ENCODE measurements at regions not wholly inside any gene's neighbourhood (a gene's known extent, or its start where the extent isn't known, plus 50 kb on each side); places are given as distances from the start of the nearest gene placed in this dataset.

GRCh38 chr2:145744541-145745386, 1224.8 kb upstream of the ZEB2 start:
- TF ChIP-seq, protein P1, sequence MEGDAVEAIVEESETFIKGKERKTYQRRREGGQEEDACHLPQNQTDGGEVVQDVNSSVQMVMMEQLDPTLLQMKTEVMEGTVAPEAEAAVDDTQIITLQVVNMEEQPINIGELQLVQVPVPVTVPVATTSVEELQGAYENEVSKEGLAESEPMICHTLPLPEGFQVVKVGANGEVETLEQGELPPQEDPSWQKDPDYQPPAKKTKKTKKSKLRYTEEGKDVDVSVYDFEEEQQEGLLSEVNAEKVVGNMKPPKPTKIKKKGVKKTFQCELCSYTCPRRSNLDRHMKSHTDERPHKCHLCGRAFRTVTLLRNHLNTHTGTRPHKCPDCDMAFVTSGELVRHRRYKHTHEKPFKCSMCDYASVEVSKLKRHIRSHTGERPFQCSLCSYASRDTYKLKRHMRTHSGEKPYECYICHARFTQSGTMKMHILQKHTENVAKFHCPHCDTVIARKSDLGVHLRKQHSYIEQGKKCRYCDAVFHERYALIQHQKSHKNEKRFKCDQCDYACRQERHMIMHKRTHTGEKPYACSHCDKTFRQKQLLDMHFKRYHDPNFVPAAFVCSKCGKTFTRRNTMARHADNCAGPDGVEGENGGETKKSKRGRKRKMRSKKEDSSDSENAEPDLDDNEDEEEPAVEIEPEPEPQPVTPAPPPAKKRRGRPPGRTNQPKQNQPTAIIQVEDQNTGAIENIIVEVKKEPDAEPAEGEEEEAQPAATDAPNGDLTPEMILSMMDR (IDR thresholded peaks at IDR 0.05; ENCODE audit: low read depth, low read length, missing control alignments), result no peak
- no peak for DNase-seq (ENCODE audit: extremely low read depth, low read depth)

GRCh38 chr2:145743011-145743410, 1223.1 kb upstream of the ZEB2 start:
- TF ChIP-seq, protein P1 (IDR thresholded peaks at IDR 0.05; ENCODE audit: low read depth, low read length, missing control alignments), result no peak
- no peak overlapping the region for H3K4me3 ChIP-seq (replicated peaks; ENCODE audit: low read depth, low read length)
- DNase-seq (ENCODE audit: extremely low read depth, low read depth), result no peak

More at GRCh38 chr2:145744541-145745386, 1224.8 kb upstream of the ZEB2 start:
- H3K4me3 ChIP-seq (replicated peaks; ENCODE audit: low read depth, low read length), result no peak overlapping the region

- TF ChIP-seq, protein P1 (IDR thresholded peaks at IDR 0.05; ENCODE audit: low read depth, low read length, missing control alignments), result no peak
- no peak overlapping the region for H3K4me3 ChIP-seq (replicated peaks; ENCODE audit: low read depth, low read length)
- no peak for DNase-seq (ENCODE audit: extremely low read depth, low read depth)
Measured at GRCh38 chr2:145741636-145742035, 1221.7 kb upstream of the ZEB2 start.

- TF ChIP-seq, protein P1 (IDR thresholded peaks at IDR 0.05; ENCODE audit: low read depth, low read length, missing control alignments), result no peak
- DNase-seq (ENCODE audit: extremely low read depth, low read depth), result no peak
- no peak overlapping the region for H3K4me3 ChIP-seq (replicated peaks; ENCODE audit: low read depth, low read length)
Measured at GRCh38 chr2:145741181-145741580, 1221.3 kb upstream of the ZEB2 start.

DNA sequence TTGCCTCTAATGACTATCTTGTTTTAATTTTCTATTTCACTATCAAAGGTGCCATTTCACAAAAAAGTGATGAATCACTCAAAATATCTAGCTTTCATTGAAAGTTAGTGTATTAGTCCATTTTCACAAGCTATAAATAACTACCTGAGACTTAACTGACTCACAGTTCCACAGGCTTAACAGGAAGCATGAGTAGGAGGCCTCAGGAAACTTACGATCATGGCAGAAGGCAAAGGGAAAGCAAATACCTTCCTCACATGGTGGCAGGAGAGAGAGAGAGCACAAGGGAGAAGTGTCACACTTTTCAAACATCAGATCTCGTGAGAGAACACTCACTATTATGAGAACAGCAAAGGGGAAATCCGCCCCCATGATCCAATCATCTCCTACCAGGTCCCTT, 1220.4 kb upstream of the ZEB2 start:
- TF ChIP-seq, protein P1 (IDR thresholded peaks at IDR 0.05; ENCODE audit: low read depth, low read length, missing control alignments), result no peak
- DNase-seq (ENCODE audit: extremely low read depth, low read depth), result no peak
- no peak overlapping the region for H3K4me3 ChIP-seq (replicated peaks; ENCODE audit: low read depth, low read length)

DNA sequence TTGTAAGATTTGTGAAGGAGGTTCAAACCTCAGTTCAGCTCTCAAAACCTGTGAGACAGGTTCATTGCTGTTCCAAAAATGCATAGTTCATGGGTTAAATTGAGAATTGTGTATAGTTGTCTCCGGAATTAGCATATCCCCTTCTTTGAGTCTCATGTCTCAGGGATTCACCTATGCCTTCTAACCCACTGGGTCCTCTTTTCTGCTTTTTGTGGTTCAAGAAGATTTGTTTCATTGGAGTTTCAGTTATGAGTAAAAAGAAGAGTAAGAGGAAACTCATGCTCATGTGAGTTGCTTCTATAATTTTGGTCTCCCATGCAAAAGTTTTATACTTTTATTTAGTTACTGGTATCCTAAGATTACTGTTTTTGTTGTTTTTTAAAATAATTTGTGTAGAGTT, 1219.8 kb upstream of the ZEB2 start:
- TF ChIP-seq, protein P1 (IDR thresholded peaks at IDR 0.05; ENCODE audit: low read depth, low read length, missing control alignments), result no peak

More for the DNA sequence above, 1219.8 kb upstream of the ZEB2 start:
- no peak overlapping the region for H3K4me3 ChIP-seq (replicated peaks; ENCODE audit: low read depth, low read length)
- DNase-seq (ENCODE audit: extremely low read depth, low read depth), result no peak

Measured in HFF-Myc (cell line).